GM12878 (cell line): ENCODE measurements at regions not wholly inside any gene's neighbourhood (a gene's known extent, or its start where the extent isn't known, plus 50 kb on each side); places are given as distances from the start of the nearest gene placed in this dataset.

Source experiments
- ATAC-seq: fragments of 200-7000 bp; cut with Tn5 transposase; 3 replicates; pipeline ENCODE4 v1.9.1; 2020; ENCODE audit warnings: mild to moderate bottlenecking, moderate library complexity
- BruUV-seq: library from RNA; stranded (reverse); fragments of 400-500 nt; replicated peaks from 2 replicates; lab custom pipeline; 2021; lab: Mats Ljungman, UMichigan
- CTCF ChIA-PET: fragments of 300-600 bp; sonication (Branson Sonifier 250); formaldehyde crosslinking; extraction: SDS; loops from one replicate; lab custom pipeline; 2021; ENCODE audit warnings: inconsistent platforms; lab: Yijun Ruan, JAX
- POLR2A ChIA-PET: fragments of 350-600 bp; formaldehyde crosslinking; extraction: SDS; loops from one replicate; lab custom pipeline; 2021; ENCODE audit warnings: inconsistent platforms; lab: Charles Lee
- RAD21 ChIA-PET: fragments of 300-600 bp; sonication (Branson Sonifier 250); formaldehyde crosslinking; loops from one replicate; lab custom pipeline; 2023; ENCODE audit warnings: antibody characterized with exemption; ENCODE audit not compliant: unreplicated experiment; lab: Charles Lee
- SMC1A ChIA-PET: fragments of 300-600 bp; sonication (Branson Sonifier 250); formaldehyde crosslinking; loops from one replicate; lab custom pipeline; 2023; ENCODE audit not compliant: unreplicated experiment, uncharacterized antibody; lab: Charles Lee
- DNase-seq: peaks from one replicate; pipeline ENCODE4 v3.0.0-alpha.2; 2011; ENCODE audit warnings: low read depth, low spot score
- FAIRE-seq: peaks from 3 replicates; lab custom pipeline; 2011; peaks lifted over from hg19 to GRCh38; lab: Jason Lieb, UNC
- H2AFZ ChIP-seq: 2 replicates; pipeline ENCODE4 v1.6.0; 2011; ENCODE audit warnings: low read depth, low read length, control low read depth; ENCODE audit not compliant: control insufficient read depth
- H3K27ac ChIP-seq: 2 replicates; pipeline ENCODE4 v1.5.1; 2011; ENCODE audit warnings: control low read depth; ENCODE audit not compliant: control insufficient read depth, insufficient read depth
- H3K27me3 ChIP-seq, 2 experiments: replicated peaks in 1 of 2; 2 replicates each; pipeline versions ENCODE4 v1.6.0 to v1.6.1; 2011; ENCODE audit warnings: low read length in 1 of 2; ENCODE audit not compliant: control insufficient read depth in 2 of 2, insufficient read depth in 2 of 2
- H3K36me3 ChIP-seq, 2 experiments: 2 replicates each; pipeline ENCODE4 v1.5.1; 2011; ENCODE audit warnings: low read length in 1 of 2; ENCODE audit not compliant: control insufficient read depth in 2 of 2, insufficient read depth in 2 of 2
- H3K4me1 ChIP-seq: 2 replicates; pipeline ENCODE4 v1.6.1; 2011; ENCODE audit warnings: mild to moderate bottlenecking, low read length, moderate library complexity, mixed read lengths; ENCODE audit not compliant: control insufficient read depth, insufficient read depth
- H3K4me2 ChIP-seq: 2 replicates; pipeline ENCODE4 v1.6.0; 2011; ENCODE audit warnings: control low read depth; ENCODE audit not compliant: control insufficient read depth, insufficient read depth
- H3K4me3 ChIP-seq: fragments of 200-600 bp; sonication (generic); 2 replicates; pipeline ENCODE4 v1.5.1; 2016
- H3K79me2 ChIP-seq: 2 replicates; pipeline ENCODE4 v1.6.0; 2011; ENCODE audit warnings: low read length; ENCODE audit not compliant: control insufficient read depth, insufficient read depth
- H3K9ac ChIP-seq: 2 replicates; pipeline ENCODE4 v1.8.0; 2011; ENCODE audit warnings: low read length, control low read depth, mixed read lengths; ENCODE audit not compliant: control insufficient read depth, insufficient read depth
- H3K9me3 ChIP-seq: replicated peaks from 3 replicates; pipeline ENCODE4 v1.5.1; 2011; ENCODE audit warnings: mild to moderate bottlenecking, low read length; ENCODE audit not compliant: control insufficient read depth, insufficient read depth
- H4K20me1 ChIP-seq: 2 replicates; pipeline ENCODE4 v1.6.0; 2011; ENCODE audit not compliant: control insufficient read depth, insufficient read depth
- CBX3 ChIP-seq: fragments of 200-600 bp; sonication (generic); IDR thresholded peaks from 2 replicates; pipeline ENCODE4 v1.6.1; 2016; ENCODE audit warnings: low read depth, borderline replicate concordance
- ETV6 ChIP-seq, 2 experiments: fragments of 450-650 bp in 1 of 2; IDR thresholded peaks in 1 of 2; conservative IDR thresholded peaks in 1 of 2; 2 replicates each; pipeline ENCODE4 v1.6.1; 2014; ENCODE audit warnings: antibody characterized with exemption in 1 of 2, borderline replicate concordance in 1 of 2, low read depth in 1 of 2, mild to moderate bottlenecking in 1 of 2, moderate library complexity in 1 of 2
- HCFC1 ChIP-seq: fragments of 150-350 bp; IDR thresholded peaks from 2 replicates; pipeline ENCODE4 v1.6.1; 2014; ENCODE audit warnings: low read length
- KAT2A ChIP-seq: conservative IDR thresholded peaks from 2 replicates; pipeline ENCODE4 v1.6.1; 2011; ENCODE audit warnings: low read depth, low read length; ENCODE audit not compliant: control insufficient read depth
- MTA3 ChIP-seq: IDR thresholded peaks from 2 replicates; pipeline ENCODE4 v1.6.1; 2012; ENCODE audit warnings: low read length, inconsistent platforms, borderline replicate concordance
- PAX8 ChIP-seq: fragments of 450-650 bp; IDR thresholded peaks from 2 replicates; pipeline ENCODE4 v1.6.1; 2017; ENCODE audit warnings: mild to moderate bottlenecking, moderate library complexity
- RUNX3 ChIP-seq: IDR thresholded peaks from 2 replicates; pipeline ENCODE4 v1.6.1; 2012; ENCODE audit warnings: low read length, inconsistent platforms
- SMAD1 ChIP-seq: fragments of 450-650 bp; IDR thresholded peaks from 2 replicates; pipeline ENCODE4 v1.6.1; 2018; ENCODE audit warnings: mild to moderate bottlenecking, low read depth; ENCODE audit not compliant: partially characterized antibody
- WGBS: methylation state at CpG from one replicate; pipeline ENCODE4 v1.1.6; 2016; ENCODE audit warnings: low lambda C conversion rate; ENCODE audit not compliant: insufficient replicate concordance, insufficient coverage; ENCODE audit errors: missing lambda C conversion rate; 5-methylcytosine and 5-hydroxymethylcytosine counted together
- in situ Hi-C: fragments of 300-500 bp; cut with MboI; formaldehyde crosslinking; loops from 9 replicates; pipeline ENCODE4 v1.14.3; 2018; ENCODE audit warnings: mixed read lengths
- intact Hi-C: fragments of 100-400 bp; cut with micrococcal nuclease; formaldehyde crosslinking; loops from one replicate; pipeline ENCODE4 v1.14.2; 2022; ENCODE audit not compliant: unreplicated experiment
- TF ChIP-seq, protein P1 (sequence below): fragments of 450-650 bp; formaldehyde crosslinking; IDR thresholded peaks from 2 replicates; pipeline ENCODE4 v1.4.0; 2022; ENCODE audit warnings: mild to moderate bottlenecking, moderate library complexity
- TF ChIP-seq, protein P2 (sequence below): IDR thresholded peaks from 2 replicates; pipeline ENCODE4 v1.6.1; 2012; ENCODE audit warnings: low read depth, low read length, improper control_type of control experiment

DNA sequence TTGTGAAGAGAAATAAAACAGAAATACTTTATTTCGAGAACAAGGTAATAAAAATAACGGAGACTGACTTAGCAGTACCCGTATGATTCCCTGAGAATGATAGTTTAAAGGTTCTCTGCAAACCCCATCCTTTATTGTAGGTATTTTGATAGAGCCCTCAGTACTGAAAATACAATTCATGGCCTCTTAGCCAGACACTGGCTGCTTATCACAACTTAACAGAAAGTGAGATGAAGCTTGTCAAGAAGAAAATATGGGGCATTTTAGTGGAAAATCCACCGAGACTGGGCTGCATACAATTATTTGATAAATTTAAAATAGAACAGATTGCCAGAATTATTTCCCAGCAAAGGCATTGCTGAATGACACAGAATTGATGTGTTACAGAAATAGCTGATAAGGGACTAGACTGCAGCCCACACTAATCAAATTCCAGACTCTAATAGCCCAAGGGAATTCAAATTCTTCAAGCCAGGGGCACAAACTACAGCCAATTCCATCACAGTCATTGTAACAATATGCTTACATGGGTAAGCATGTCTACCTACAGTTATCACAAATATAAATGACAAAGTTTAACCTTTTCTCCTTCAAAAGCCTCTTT lies 521.9 kb downstream of the PLOD2 start (continued):
- TF ChIP-seq, protein P1, sequence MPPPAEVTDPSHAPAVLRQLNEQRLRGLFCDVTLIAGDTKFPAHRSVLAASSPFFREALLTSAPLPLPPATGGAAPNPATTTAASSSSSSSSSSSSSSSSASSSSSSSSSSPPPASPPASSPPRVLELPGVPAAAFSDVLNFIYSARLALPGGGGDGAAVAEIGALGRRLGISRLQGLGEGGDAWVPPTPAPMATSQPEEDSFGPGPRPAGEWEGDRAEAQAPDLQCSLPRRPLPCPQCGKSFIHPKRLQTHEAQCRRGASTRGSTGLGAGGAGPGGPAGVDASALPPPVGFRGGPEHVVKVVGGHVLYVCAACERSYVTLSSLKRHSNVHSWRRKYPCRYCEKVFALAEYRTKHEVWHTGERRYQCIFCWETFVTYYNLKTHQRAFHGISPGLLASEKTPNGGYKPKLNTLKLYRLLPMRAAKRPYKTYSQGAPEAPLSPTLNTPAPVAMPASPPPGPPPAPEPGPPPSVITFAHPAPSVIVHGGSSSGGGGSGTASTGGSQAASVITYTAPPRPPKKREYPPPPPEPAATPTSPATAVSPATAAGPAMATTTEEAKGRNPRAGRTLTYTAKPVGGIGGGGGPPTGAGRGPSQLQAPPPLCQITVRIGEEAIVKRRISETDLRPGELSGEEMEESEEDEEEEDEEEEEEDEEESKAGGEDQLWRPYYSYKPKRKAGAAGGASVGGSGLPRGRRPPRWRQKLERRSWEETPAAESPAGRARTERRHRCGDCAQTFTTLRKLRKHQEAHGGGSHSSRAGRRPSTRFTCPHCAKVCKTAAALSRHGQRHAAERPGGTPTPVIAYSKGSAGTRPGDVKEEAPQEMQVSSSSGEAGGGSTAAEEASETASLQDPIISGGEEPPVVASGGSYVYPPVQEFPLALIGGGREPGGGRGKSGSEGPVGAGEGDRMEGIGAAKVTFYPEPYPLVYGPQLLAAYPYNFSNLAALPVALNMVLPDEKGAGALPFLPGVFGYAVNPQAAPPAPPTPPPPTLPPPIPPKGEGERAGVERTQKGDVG, result no peak
- TF ChIP-seq RUNX3 (no peak), SMAD1 (no peak), MTA3 (no peak)
- TF ChIP-seq, protein P2, sequence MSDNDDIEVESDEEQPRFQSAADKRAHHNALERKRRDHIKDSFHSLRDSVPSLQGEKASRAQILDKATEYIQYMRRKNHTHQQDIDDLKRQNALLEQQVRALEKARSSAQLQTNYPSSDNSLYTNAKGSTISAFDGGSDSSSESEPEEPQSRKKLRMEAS, result no peak

DNA sequence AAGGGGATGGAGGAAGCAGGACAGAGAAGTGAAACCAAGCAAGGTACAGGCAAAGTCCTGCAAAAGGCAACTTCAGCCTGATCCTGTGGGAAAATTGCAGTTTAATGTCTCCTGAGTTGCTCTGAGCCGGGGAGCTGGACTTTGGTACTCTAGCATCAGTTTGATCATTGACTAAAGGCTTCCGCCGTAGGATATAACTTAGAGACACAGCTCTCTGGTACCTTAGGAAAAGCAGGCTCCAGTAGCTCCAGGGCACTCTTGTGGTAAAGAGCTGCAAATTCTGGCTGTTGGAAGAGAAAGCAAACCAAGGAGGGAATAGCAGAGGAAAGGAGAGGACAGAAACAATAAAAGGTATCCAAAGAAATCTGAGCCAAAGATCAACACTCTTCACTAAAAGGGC lies 521.1 kb downstream of the PLOD2 start:
- Histone ChIP-seq H2AFZ (no peak overlapping the region), H3K4me1 (no peaks in the 10 kb centered on the region), H3K4me2 (no peak overlapping the region), H3K36me3 (no peaks in the 10 kb centered on the region), H3K79me2 (no peaks in the 10 kb centered on the region), H3K9ac (no peak overlapping the region), H3K27ac (no peak overlapping the region), H3K9me3 (no peaks in the 10 kb centered on the region), H3K4me3 (no peak overlapping the region), H4K20me1 (no peaks in the 10 kb centered on the region), H3K27me3 (no peaks in the 10 kb centered on the region)
- ATAC-seq, result no peak
- DNase-seq, result no peak
- ChIA-PET CTCF (interaction anchor here (0.7 kb wide), 1 partner anchor 13 kb away, joined by 3 read pairs; no protein-coding TSS in a partner anchor), SMC1A (no interaction called here), POLR2A (no interaction called here), RAD21 (no interaction called here)
- intact Hi-C loops (no loop called here), in situ Hi-C loops (no loop called here)
- TF ChIP-seq HCFC1, result no peak
- TF ChIP-seq KAT2A, result no peak
- no peak for TF ChIP-seq PAX8
- TF ChIP-seq ETV6 (conservative IDR thresholded peaks at IDR 0.05 in 1 of 2, IDR thresholded peaks at IDR 0.05 in 1 of 2; ENCODE audit: borderline replicate concordance in 1 of 2, low read depth in 1 of 2), result no peak
- no peak for TF ChIP-seq CBX3
- no TSS peak for BruUV-seq
- FAIRE-seq, result no peak
- 29% methylated on average over 3 of the region's 3 CpGs for WGBS
